ENCODE measurements at regions not wholly inside any gene's neighbourhood (a gene's known extent, or its start where the extent isn't known, plus 50 kb on each side); places are given as distances from the start of the nearest gene placed in this dataset.

- no peak overlapping the region for H3K4me3 ChIP-seq
- no peaks in the 10 kb centered on the region for H3K9me3 ChIP-seq
- H3K27me3 ChIP-seq: no peaks in the 10 kb centered on the region
- WGBS, 5 donors: 76 to 94% (median 78%) methylated on average over 3 of the region's 3 CpGs
- no peak for TF ChIP-seq EP300 (IDR thresholded peaks at IDR 0.05)
- no peak for TF ChIP-seq POLR2A (IDR thresholded peaks at IDR 0.05)
- no peak for TF ChIP-seq CTCF (IDR thresholded peaks at IDR 0.05)
- no peak for TF ChIP-seq POLR2AphosphoS5 (IDR thresholded peaks at IDR 0.05)
- H3K27ac ChIP-seq: peak overlapping the region in 2 of 5 donors; percentile 24 to 65
- intact Hi-C loops (cut with DNase I; ENCODE audit: low total_unique reads): no loop called here
- no peaks in the 10 kb centered on the region for H3K36me3 ChIP-seq
- H3K4me1 ChIP-seq: peaks cover 7 to 15% (median 11%) of the 10 kb centered on the region in 4 donors
- DNase-seq: no peak
These were observed 176.4 kb downstream of the HSD17B3 start for GRCh38 chr9:96125624-96126023.

GRCh38 chr9:96122751-96123150 lies 179.2 kb downstream of the HSD17B3 start:
- Histone ChIP-seq H3K9me3 (peaks cover 0 to 3% (median 0%) of the 10 kb centered on the region in 4 donors), H3K27ac (no peak overlapping the region), H3K27me3 (no peaks in the 10 kb centered on the region), H3K4me3 (no peak overlapping the region), H3K36me3 (no peaks in the 10 kb centered on the region), H3K4me1 (peaks cover 7 to 15% (median 11%) of the 10 kb centered on the region in 4 donors)
- intact Hi-C loops (cut with DNase I; ENCODE audit: low total_unique reads): no loop called here
- TF ChIP-seq EP300 (IDR thresholded peaks at IDR 0.05) (no peak), POLR2AphosphoS5 (IDR thresholded peaks at IDR 0.05) (no peak), CTCF (IDR thresholded peaks at IDR 0.05) (no peak), POLR2A (IDR thresholded peaks at IDR 0.05) (no peak)
- WGBS, 5 donors: 77 to 87% (median 85%) methylated on average over 3 of the region's 3 CpGs
- peak in 1 of 2 donors; percentile 60 for DNase-seq

- TF ChIP-seq POLR2A (IDR thresholded peaks at IDR 0.05) (no peak), CTCF (IDR thresholded peaks at IDR 0.05) (no peak), EP300 (IDR thresholded peaks at IDR 0.05) (no peak)
- no peaks in the 10 kb centered on the region for H3K27me3 ChIP-seq
- intact Hi-C loops (cut with DNase I; ENCODE audit: low total_unique reads): no loop called here
- DNase-seq: no peak
- peak overlapping the region in 1 of 5 donors; percentile 11 for H3K27ac ChIP-seq
- no peaks in the 10 kb centered on the region for H3K36me3 ChIP-seq
- H3K9me3 ChIP-seq: peaks cover 0 to 3% (median 0%) of the 10 kb centered on the region in 4 donors
- H3K4me3 ChIP-seq: no peak overlapping the region
- peaks cover 7 to 20% (median 11%) of the 10 kb centered on the region in 4 donors for H3K4me1 ChIP-seq
- 76 to 82% (median 80%) methylated on average over 6 of the region's 6 CpGs for WGBS, 5 donors
These were observed 179.7 kb downstream of the HSD17B3 start for GRCh38 chr9:96122282-96122681.

GRCh38 chr9:96121136-96121535 lies 180.8 kb downstream of the HSD17B3 start:
- no peak for TF ChIP-seq POLR2AphosphoS5 (IDR thresholded peaks at IDR 0.05)
- TF ChIP-seq CTCF (IDR thresholded peaks at IDR 0.05): no peak
- no peak for TF ChIP-seq POLR2A (IDR thresholded peaks at IDR 0.05)
- peaks cover 9 to 23% (median 14%) of the 10 kb centered on the region in 4 donors for H3K4me1 ChIP-seq
- WGBS, 5 donors: 43 to 59% (median 49%) methylated on average over 2 of the region's 2 CpGs

More at GRCh38 chr9:96121136-96121535, 180.8 kb downstream of the HSD17B3 start:
- Histone ChIP-seq H3K27me3 (no peaks in the 10 kb centered on the region), H3K27ac (no peak overlapping the region), H3K9me3 (peaks cover 0 to 3% (median 0%) of the 10 kb centered on the region in 4 donors), H3K36me3 (no peaks in the 10 kb centered on the region), H3K4me3 (no peak overlapping the region)
- intact Hi-C loops (cut with DNase I; ENCODE audit: low total_unique reads): no loop called here
- DNase-seq: no peak

All from stomach (tissue), 8 donors.